ENCODE measurements at regions not wholly inside any gene's neighbourhood (a gene's known extent, or its start where the extent isn't known, plus 50 kb on each side); places are given as distances from the start of the nearest gene placed in this dataset.
A peak's percentile ranks its signal among the peaks of the same experiment; 100 is the strongest.
"Not testable (repeated sequence)": the region's sequence is repeated elsewhere in the genome, so short reads cannot be mapped to it uniquely, and the experiment has no call there.

- peak; percentile 61 for TF ChIP-seq CTCF (IDR thresholded peaks at IDR 0.05; ENCODE audit: insufficient read depth, low read length, poor library complexity, severe bottlenecking)
- peak overlapping the region; percentile 33 for H3K4me3 ChIP-seq (ENCODE audit: low read depth, low read length)
- no peaks in the 10 kb centered on the region for H3K36me3 ChIP-seq (ENCODE audit: control insufficient read depth, insufficient read depth, low read length)
- H3K27me3 ChIP-seq (ENCODE audit: control insufficient read depth, insufficient read depth, low read length), result no peaks in the 10 kb centered on the region
- no peak for DNase-seq (ENCODE audit: low read depth)
Observed at GRCh38 chr14:65170768-65171507, 68.6 kb upstream of the MAX start.

GRCh38 chr14:65173973-65174693 is 71.8 kb upstream of the MAX start:
- no peaks in the 10 kb centered on the region for H3K36me3 ChIP-seq (ENCODE audit: control insufficient read depth, insufficient read depth, low read length)
- H3K4me3 ChIP-seq (ENCODE audit: low read depth, low read length), result no peak overlapping the region
- H3K27me3 ChIP-seq (ENCODE audit: control insufficient read depth, insufficient read depth, low read length), result no peaks in the 10 kb centered on the region
- DNase-seq (ENCODE audit: low read depth), result no peak
- no peak for TF ChIP-seq CTCF (IDR thresholded peaks at IDR 0.05; ENCODE audit: insufficient read depth, low read length, poor library complexity, severe bottlenecking)

- no peak for TF ChIP-seq CTCF (IDR thresholded peaks at IDR 0.05; ENCODE audit: insufficient read depth, low read length, poor library complexity, severe bottlenecking)
- Histone ChIP-seq H3K4me3 (ENCODE audit: low read depth, low read length) (no peak overlapping the region), H3K27me3 (ENCODE audit: control insufficient read depth, insufficient read depth, low read length) (no peaks in the 10 kb centered on the region), H3K36me3 (ENCODE audit: control insufficient read depth, insufficient read depth, low read length) (no peaks in the 10 kb centered on the region)
- DNase-seq (ENCODE audit: low read depth), result no peak
Observed at GRCh38 chr14:65174783-65175182, 72.5 kb upstream of the MAX start.

GRCh38 chr14:65177551-65177950 is 75.2 kb upstream of the MAX start:
- H3K36me3 ChIP-seq (ENCODE audit: control insufficient read depth, insufficient read depth, low read length), result no peaks in the 10 kb centered on the region
- DNase-seq (ENCODE audit: low read depth), result no peak
- H3K27me3 ChIP-seq (ENCODE audit: control insufficient read depth, insufficient read depth, low read length), result no peaks in the 10 kb centered on the region
- no peak overlapping the region for H3K4me3 ChIP-seq (ENCODE audit: low read depth, low read length)
- no peak for TF ChIP-seq CTCF (IDR thresholded peaks at IDR 0.05; ENCODE audit: insufficient read depth, low read length, poor library complexity, severe bottlenecking)

GRCh38 chr14:65179231-65179630 is 76.9 kb upstream of the MAX start:
- not testable (repeated sequence) for DNase-seq (ENCODE audit: low read depth); H3K36me3 ChIP-seq (ENCODE audit: control insufficient read depth, insufficient read depth, low read length); H3K4me3 ChIP-seq (ENCODE audit: low read depth, low read length); H3K27me3 ChIP-seq (ENCODE audit: control insufficient read depth, insufficient read depth, low read length)

- TF ChIP-seq CTCF (IDR thresholded peaks at IDR 0.05; ENCODE audit: insufficient read depth, low read length, poor library complexity, severe bottlenecking), result no peak
- no peaks in the 10 kb centered on the region for H3K27me3 ChIP-seq (ENCODE audit: control insufficient read depth, insufficient read depth, low read length)
- H3K4me3 ChIP-seq (ENCODE audit: low read depth, low read length), result no peak overlapping the region
- no peaks in the 10 kb centered on the region for H3K36me3 ChIP-seq (ENCODE audit: control insufficient read depth, insufficient read depth, low read length)
- DNase-seq (ENCODE audit: low read depth), result peak; percentile 94
Observed at GRCh38 chr14:65179918-65180724, 77.8 kb upstream of the MAX start.
